GM12865 (cell line): ENCODE measurements at regions not wholly inside any gene's neighbourhood (a gene's known extent, or its start where the extent isn't known, plus 50 kb on each side); places are given as distances from the start of the nearest gene placed in this dataset.

ENCODE experiments used
- DNase-seq: peaks from one replicate; pipeline ENCODE4 v3.0.0; 2010; ENCODE audit warnings: low read depth
- H3K4me3 ChIP-seq: 2 replicates; pipeline ENCODE4 v1.5.1; 2011; ENCODE audit warnings: mild to moderate bottlenecking, low read depth, low read length, control low read depth
- CTCF ChIP-seq: IDR thresholded peaks from 2 replicates; pipeline ENCODE4 v1.5.1; 2011; ENCODE audit warnings: low read length, control low read depth, low read depth, inconsistent platforms; ENCODE audit not compliant: insufficient read depth; ENCODE audit errors: missing control alignments

GRCh38 chr11:105468154-105468553 is 141.7 kb upstream of the GRIA4 start:
- TF ChIP-seq CTCF = no peak
- H3K4me3 ChIP-seq = no peak overlapping the region
- no peak for DNase-seq

DNA sequence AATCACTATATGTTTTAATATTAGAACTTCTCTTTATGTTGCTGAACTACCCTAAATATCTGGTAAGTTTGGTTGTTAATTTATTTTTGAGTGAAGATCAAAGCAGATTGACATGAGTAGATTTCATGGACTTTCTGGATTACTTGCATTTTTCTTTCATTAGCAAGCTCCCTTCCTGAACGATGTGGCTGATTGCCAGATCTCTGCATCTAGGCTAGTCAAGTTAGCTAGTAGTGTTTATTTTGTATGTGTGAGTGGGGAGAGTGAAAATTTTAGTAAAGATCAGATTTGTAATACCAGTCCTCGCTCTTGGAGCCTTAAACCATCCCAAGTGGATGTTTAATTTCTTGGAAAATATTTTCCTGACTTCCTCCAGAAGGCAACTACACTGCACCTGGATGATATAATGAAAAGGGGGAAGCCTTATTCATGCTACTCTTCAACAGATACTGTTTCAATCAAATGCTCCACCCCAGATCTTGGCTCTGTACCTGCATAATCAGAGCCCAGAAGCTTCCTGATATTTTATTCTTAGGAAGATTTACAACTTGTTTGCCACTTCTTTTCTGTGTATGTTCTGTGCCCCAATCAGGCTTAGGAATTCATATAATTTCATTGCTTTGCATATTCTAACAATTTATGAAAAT is 143.2 kb upstream of the GRIA4 start:
- no peak overlapping the region for H3K4me3 ChIP-seq
- no peak for DNase-seq
- TF ChIP-seq CTCF = no peak

DNA sequence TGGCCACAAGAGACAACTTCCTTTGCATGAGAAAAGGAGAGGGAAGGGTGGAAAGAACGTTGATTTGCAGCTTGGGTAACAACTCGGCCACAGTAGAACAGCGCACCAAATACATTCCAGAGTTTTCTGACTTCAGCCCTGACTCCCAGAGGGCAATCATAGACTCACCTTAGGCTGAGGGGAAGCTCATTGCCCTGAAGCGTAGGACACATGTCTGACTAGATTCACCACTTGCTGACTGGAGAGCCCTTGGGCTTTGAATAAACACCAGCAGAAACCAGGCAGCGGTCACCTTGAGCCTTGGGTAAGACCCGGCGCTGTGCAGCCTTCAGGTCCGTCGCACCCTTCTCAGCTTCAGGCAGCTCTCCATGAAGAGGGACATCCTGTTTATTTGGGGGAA is 151.8 kb upstream of the GRIA4 start:
- TF ChIP-seq CTCF = no peak
- no peak overlapping the region for H3K4me3 ChIP-seq

GRCh38 chr11:105456950-105457349 is 152.9 kb upstream of the GRIA4 start:
- no peak overlapping the region for H3K4me3 ChIP-seq
- TF ChIP-seq CTCF = peak; percentile 31
- DNase-seq = no peak

More for the DNA sequence above, 151.8 kb upstream of the GRIA4 start:
- DNase-seq = no peak

DNA sequence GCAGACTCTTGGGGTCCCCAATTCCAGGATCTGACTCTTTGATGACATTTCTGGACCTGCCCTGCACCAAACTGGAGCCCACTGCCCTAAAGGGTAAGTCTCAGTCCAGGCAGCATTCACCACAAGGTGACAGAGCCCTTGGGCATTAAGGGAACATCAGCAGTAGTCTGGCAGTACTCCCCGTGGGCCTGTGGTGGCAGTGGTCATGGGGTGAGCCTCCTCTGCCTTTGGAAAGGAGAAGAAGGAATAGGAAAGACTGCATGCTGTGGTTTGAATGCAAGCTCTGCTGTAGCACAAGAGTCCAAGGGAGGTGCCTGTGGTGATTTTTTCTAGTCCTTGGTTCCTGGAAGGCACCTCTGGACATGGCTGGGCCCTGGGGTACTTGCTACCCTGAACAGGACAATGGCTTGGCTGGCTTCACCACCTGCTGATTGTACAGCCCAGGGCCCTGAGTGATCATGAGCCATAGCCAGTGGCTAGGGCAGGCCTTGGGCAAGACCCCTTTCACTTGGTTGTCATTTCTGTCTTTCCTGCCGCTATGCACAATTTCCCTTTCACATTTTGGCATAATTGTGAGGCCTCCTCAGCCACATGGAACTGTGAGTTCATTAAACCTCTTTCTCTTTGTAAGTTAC is 160.7 kb upstream of the GRIA4 start:
- DNase-seq = no peak
- no peak for TF ChIP-seq CTCF

GRCh38 chr11:105448703-105449079 is 161.2 kb upstream of the GRIA4 start:
- no peak for DNase-seq
- TF ChIP-seq CTCF = no peak
- no peak overlapping the region for H3K4me3 ChIP-seq

More for the DNA sequence above, 160.7 kb upstream of the GRIA4 start:
- H3K4me3 ChIP-seq = no peak overlapping the region

- DNase-seq = no peak
- no peak for TF ChIP-seq CTCF
- no peak overlapping the region for H3K4me3 ChIP-seq
Measured at GRCh38 chr11:105447936-105448702, 161.8 kb upstream of the GRIA4 start.
